Duodenal mucosa (tissue), 2 donors: ENCODE measurements at regions not wholly inside any gene's neighbourhood (a gene's known extent, or its start where the extent isn't known, plus 50 kb on each side); places are given as distances from the start of the nearest gene placed in this dataset.
A peak's percentile ranks its signal among the peaks of the same experiment; 100 is the strongest.

ENCODE experiments used
- H3K27ac ChIP-seq: one replicate; pipeline ENCODE4 v1.7.0; 2013; ENCODE audit warnings: low read depth, low read length
- H3K27me3 ChIP-seq, 2 donors: one replicate each; pipeline ENCODE4 v1.7.0; 2013; ENCODE audit warnings: low read length in 2 of 2, control low read depth in 1 of 2; ENCODE audit not compliant: insufficient read depth in 2 of 2, control insufficient read depth in 1 of 2
- H3K36me3 ChIP-seq, 2 donors: one replicate each; pipeline ENCODE4 v1.7.0; 2013; ENCODE audit warnings: low read length in 2 of 2, control low read depth in 1 of 2; ENCODE audit not compliant: insufficient read depth in 2 of 2, control insufficient read depth in 1 of 2
- H3K4me1 ChIP-seq, 2 donors: one replicate each; pipeline ENCODE4 v1.7.0; 2013; ENCODE audit warnings: low read length in 2 of 2, control low read depth in 1 of 2; ENCODE audit not compliant: insufficient read depth in 2 of 2, control insufficient read depth in 1 of 2
- H3K4me3 ChIP-seq, 2 donors: one replicate each; pipeline ENCODE4 v1.7.0; 2013; ENCODE audit warnings: low read length in 2 of 2, low read depth in 1 of 2
- H3K9ac ChIP-seq, 2 donors: one replicate each; pipeline ENCODE4 v1.7.0; 2013; ENCODE audit warnings: low read length in 2 of 2, low read depth in 1 of 2
- H3K9me3 ChIP-seq, 2 donors: one replicate each; pipeline ENCODE4 v1.7.0; 2013; ENCODE audit warnings: low read length in 2 of 2, control low read depth in 1 of 2; ENCODE audit not compliant: control insufficient read depth in 1 of 2

- H3K9me3 ChIP-seq: no peaks in the 10 kb centered on the region
- peak overlapping the region; percentile 23 for H3K27ac ChIP-seq
- no peaks in the 10 kb centered on the region for H3K36me3 ChIP-seq
- no peaks in the 10 kb centered on the region for H3K27me3 ChIP-seq
- no peak overlapping the region for H3K9ac ChIP-seq
- no peak overlapping the region for H3K4me3 ChIP-seq
- no peaks in the 10 kb centered on the region for H3K4me1 ChIP-seq
These were observed 181.9 kb upstream of the CCN2 start for GRCh38 chr6:132132924-132133639.

- Histone ChIP-seq H3K27me3 (no peaks in the 10 kb centered on the region), H3K27ac (no peak overlapping the region), H3K36me3 (no peaks in the 10 kb centered on the region), H3K4me1 (no peaks in the 10 kb centered on the region), H3K9me3 (no peaks in the 10 kb centered on the region), H3K4me3 (no peak overlapping the region), H3K9ac (no peak overlapping the region)
These were observed 181.2 kb upstream of the CCN2 start for GRCh38 chr6:132132422-132132821.

GRCh38 chr6:132131758-132132157 is 180.6 kb upstream of the CCN2 start:
- no peak overlapping the region for H3K4me3 ChIP-seq

GRCh38 chr6:132131351-132131750 is 180.2 kb upstream of the CCN2 start:
- Histone ChIP-seq H3K9ac (no peak overlapping the region), H3K4me3 (no peak overlapping the region), H3K27me3 (no peaks in the 10 kb centered on the region), H3K9me3 (no peaks in the 10 kb centered on the region), H3K36me3 (no peaks in the 10 kb centered on the region), H3K27ac (peak overlapping the region; percentile 33), H3K4me1 (no peaks in the 10 kb centered on the region)

More at GRCh38 chr6:132131758-132132157, 180.6 kb upstream of the CCN2 start:
- Histone ChIP-seq H3K36me3 (no peaks in the 10 kb centered on the region), H3K27me3 (no peaks in the 10 kb centered on the region), H3K9ac (no peak overlapping the region), H3K27ac (peak overlapping the region; percentile 33), H3K4me1 (no peaks in the 10 kb centered on the region), H3K9me3 (no peaks in the 10 kb centered on the region)

- H3K36me3 ChIP-seq: no peaks in the 10 kb centered on the region
- no peaks in the 10 kb centered on the region for H3K4me1 ChIP-seq
- peak overlapping the region; percentile 33 for H3K27ac ChIP-seq
- H3K9ac ChIP-seq: no peak overlapping the region
- no peak overlapping the region for H3K4me3 ChIP-seq
- H3K27me3 ChIP-seq: no peaks in the 10 kb centered on the region
- no peaks in the 10 kb centered on the region for H3K9me3 ChIP-seq
These were observed 179.6 kb upstream of the CCN2 start for GRCh38 chr6:132130626-132131298.

- no peak overlapping the region for H3K4me3 ChIP-seq
- no peaks in the 10 kb centered on the region for H3K27me3 ChIP-seq
- no peaks in the 10 kb centered on the region for H3K4me1 ChIP-seq
- H3K9me3 ChIP-seq: no peaks in the 10 kb centered on the region
- H3K36me3 ChIP-seq: no peaks in the 10 kb centered on the region
- H3K27ac ChIP-seq: no peak overlapping the region
- H3K9ac ChIP-seq: no peak overlapping the region
These were observed 177.3 kb upstream of the CCN2 start for GRCh38 chr6:132128424-132128823.

- H3K27me3 ChIP-seq: no peaks in the 10 kb centered on the region
- H3K9ac ChIP-seq: no peak overlapping the region
- H3K9me3 ChIP-seq: no peaks in the 10 kb centered on the region
- H3K4me3 ChIP-seq: no peak overlapping the region
- no peaks in the 10 kb centered on the region for H3K4me1 ChIP-seq
- H3K27ac ChIP-seq: no peak overlapping the region
- no peaks in the 10 kb centered on the region for H3K36me3 ChIP-seq
These were observed 175.0 kb upstream of the CCN2 start for GRCh38 chr6:132126150-132126549.

- H3K36me3 ChIP-seq: no peaks in the 10 kb centered on the region
- no peak overlapping the region for H3K4me3 ChIP-seq
- H3K27ac ChIP-seq: no peak overlapping the region
- no peaks in the 10 kb centered on the region for H3K9me3 ChIP-seq
- H3K4me1 ChIP-seq: no peaks in the 10 kb centered on the region
- no peaks in the 10 kb centered on the region for H3K27me3 ChIP-seq
- no peak overlapping the region for H3K9ac ChIP-seq
These were observed 171.7 kb upstream of the CCN2 start for GRCh38 chr6:132122871-132123270.

GRCh38 chr6:132122176-132122575 is 171.0 kb upstream of the CCN2 start:
- no peak overlapping the region for H3K27ac ChIP-seq
- H3K4me3 ChIP-seq: no peak overlapping the region
- H3K27me3 ChIP-seq: no peaks in the 10 kb centered on the region
- no peaks in the 10 kb centered on the region for H3K4me1 ChIP-seq
- H3K36me3 ChIP-seq: no peaks in the 10 kb centered on the region
- no peaks in the 10 kb centered on the region for H3K9me3 ChIP-seq
- H3K9ac ChIP-seq: no peak overlapping the region

GRCh38 chr6:132118144-132118543 is 167.0 kb upstream of the CCN2 start:
- no peak overlapping the region for H3K9ac ChIP-seq
- H3K27me3 ChIP-seq: no peaks in the 10 kb centered on the region
- no peak overlapping the region for H3K4me3 ChIP-seq
- H3K4me1 ChIP-seq: no peaks in the 10 kb centered on the region
- H3K36me3 ChIP-seq: no peaks in the 10 kb centered on the region
- H3K9me3 ChIP-seq: no peaks in the 10 kb centered on the region
- no peak overlapping the region for H3K27ac ChIP-seq
